GM12891 (cell line): ENCODE measurements at regions not wholly inside any gene's neighbourhood (a gene's known extent, or its start where the extent isn't known, plus 50 kb on each side); places are given as distances from the start of the nearest gene placed in this dataset.

Source experiments
- POLR2A ChIP-seq: IDR thresholded peaks from 2 replicates; pipeline ENCODE4 v1.6.1; 2011; ENCODE audit warnings: low read depth, low read length, control low read depth
- POLR2AphosphoS5 ChIP-seq: IDR thresholded peaks from 2 replicates; pipeline ENCODE4 v1.6.1; 2011; ENCODE audit warnings: low read depth, low read length, control low read depth
- POU2F2 ChIP-seq: IDR thresholded peaks from 2 replicates; pipeline ENCODE4 v1.6.1; 2011; ENCODE audit warnings: low read depth, mild to moderate bottlenecking, control low read depth, low read length, moderate library complexity
- SPI1 ChIP-seq: IDR thresholded peaks from 2 replicates; pipeline ENCODE4 v1.6.1; 2011; ENCODE audit warnings: low read depth, low read length, control low read depth
- TAF1 ChIP-seq: IDR thresholded peaks from 2 replicates; pipeline ENCODE4 v1.6.1; 2011; ENCODE audit warnings: low read depth, low read length, control low read depth

GRCh38 chr12:126295652-126296051, 1230.4 kb downstream of the AACS start:
- TF ChIP-seq POLR2AphosphoS5 = no peak
- TF ChIP-seq POLR2A = no peak
- TF ChIP-seq TAF1 = no peak
- TF ChIP-seq POU2F2 = no peak
- no peak for TF ChIP-seq SPI1
